ENCODE measurements at regions not wholly inside any gene's neighbourhood (a gene's known extent, or its start where the extent isn't known, plus 50 kb on each side); places are given as distances from the start of the nearest gene placed in this dataset.
"Not testable (repeated sequence)": the region's sequence is repeated elsewhere in the genome, so short reads cannot be mapped to it uniquely, and the experiment has no call there.

GRCh38 chr15:77944002-77944867 lies 133.3 kb downstream of the TBC1D2B start:
- no peak for TF ChIP-seq ZNF274 (IDR thresholded peaks at IDR 0.05; ENCODE audit: low read depth, low read length)
- peak overlapping the region; percentile 24; the same call in 1 of the 2 replicates for H3K4me3 ChIP-seq (ENCODE audit: low read length)

GRCh38 chr15:77942611-77943211 lies 134.8 kb downstream of the TBC1D2B start:
- no peak overlapping the region for H3K4me3 ChIP-seq (ENCODE audit: low read length)
- TF ChIP-seq ZNF274 (IDR thresholded peaks at IDR 0.05; ENCODE audit: low read depth, low read length): no peak

- not testable (repeated sequence) for H3K4me3 ChIP-seq (ENCODE audit: low read length)
These were observed 136.3 kb downstream of the TBC1D2B start for GRCh38 chr15:77941090-77941827.

GRCh38 chr15:77940381-77940947 lies 137.0 kb downstream of the TBC1D2B start:
- H3K4me3 ChIP-seq (ENCODE audit: low read length): no peak overlapping the region
- no peak for TF ChIP-seq ZNF274 (IDR thresholded peaks at IDR 0.05; ENCODE audit: low read depth, low read length)

GRCh38 chr15:77939851-77940250 lies 137.7 kb downstream of the TBC1D2B start:
- H3K4me3 ChIP-seq (ENCODE audit: low read length): no peak overlapping the region
- TF ChIP-seq ZNF274 (IDR thresholded peaks at IDR 0.05; ENCODE audit: low read depth, low read length): no peak

- not testable (repeated sequence) for H3K4me3 ChIP-seq (ENCODE audit: low read length)
These were observed 138.5 kb downstream of the TBC1D2B start for GRCh38 chr15:77939026-77939425.

GRCh38 chr15:77938546-77938945 lies 139.0 kb downstream of the TBC1D2B start:
- H3K4me3 ChIP-seq (ENCODE audit: low read length): not testable (repeated sequence)

- not testable (repeated sequence) for H3K4me3 ChIP-seq (ENCODE audit: low read length)
These were observed 140.9 kb downstream of the TBC1D2B start for GRCh38 chr15:77936567-77936966.

- not testable (repeated sequence) for H3K4me3 ChIP-seq (ENCODE audit: low read length)
These were observed 143.0 kb downstream of the TBC1D2B start for GRCh38 chr15:77934516-77934915.

- H3K4me3 ChIP-seq (ENCODE audit: low read length): not testable (repeated sequence)
These were observed 146.6 kb downstream of the TBC1D2B start for GRCh38 chr15:77930907-77931306.

GRCh38 chr15:77930490-77930889 lies 147.0 kb downstream of the TBC1D2B start:
- not testable (repeated sequence) for H3K4me3 ChIP-seq (ENCODE audit: low read length)

- H3K4me3 ChIP-seq (ENCODE audit: low read length): not testable (repeated sequence)
These were observed 150.7 kb downstream of the TBC1D2B start for GRCh38 chr15:77926789-77927188.

- not testable (repeated sequence) for H3K4me3 ChIP-seq (ENCODE audit: low read length)
These were observed 151.2 kb downstream of the TBC1D2B start for GRCh38 chr15:77926296-77926695.

- not testable (repeated sequence) for H3K4me3 ChIP-seq (ENCODE audit: low read length)
These were observed 152.4 kb downstream of the TBC1D2B start for GRCh38 chr15:77925101-77925500.

- no peak for TF ChIP-seq ZNF274 (IDR thresholded peaks at IDR 0.05; ENCODE audit: low read depth, low read length)
- H3K4me3 ChIP-seq (ENCODE audit: low read length): no peak overlapping the region
These were observed 155.8 kb downstream of the TBC1D2B start for GRCh38 chr15:77921664-77922063.

GRCh38 chr15:77916966-77917635 lies 160.4 kb downstream of the TBC1D2B start:
- not testable (repeated sequence) for H3K4me3 ChIP-seq (ENCODE audit: low read length)

- H3K4me3 ChIP-seq (ENCODE audit: low read length): not testable (repeated sequence)
These were observed 161.6 kb downstream of the TBC1D2B start for GRCh38 chr15:77915961-77916330.

Measured in GM08714 (cell line).